Bronchial epithelial cell (primary cell): ENCODE measurements at regions not wholly inside any gene's neighbourhood (a gene's known extent, or its start where the extent isn't known, plus 50 kb on each side); places are given as distances from the start of the nearest gene placed in this dataset.

Source experiments
- DNase-seq: peaks from one replicate; pipeline ENCODE4 v3.0.0-alpha.2; 2010; ENCODE audit warnings: low read depth
- FAIRE-seq: peaks from 2 replicates; lab custom pipeline; 2011; peaks lifted over from hg19 to GRCh38; lab: Jason Lieb, UNC
- H3K27me3 ChIP-seq: 2 replicates; pipeline ENCODE4 v1.5.1; 2011; ENCODE audit warnings: low read length; ENCODE audit not compliant: control insufficient read depth, insufficient read depth
- H3K36me3 ChIP-seq: 2 replicates; pipeline ENCODE4 v1.5.1; 2011; ENCODE audit warnings: low read length; ENCODE audit not compliant: control insufficient read depth, insufficient read depth
- H3K4me3 ChIP-seq: 2 replicates; pipeline ENCODE4 v1.5.1; 2011; ENCODE audit warnings: mild to moderate bottlenecking, low read depth, low read length, control low read depth
- CTCF ChIP-seq: IDR thresholded peaks from 2 replicates; pipeline ENCODE4 v1.5.1; 2011; ENCODE audit warnings: mild to moderate bottlenecking, moderate library complexity, low read length, control low read depth, inconsistent platforms; ENCODE audit not compliant: insufficient read depth, severe bottlenecking

- DNase-seq: no peak
- TF ChIP-seq CTCF: no peak
- no peaks in the 10 kb centered on the region for H3K27me3 ChIP-seq
- no peaks in the 10 kb centered on the region for H3K36me3 ChIP-seq
- no peak overlapping the region for H3K4me3 ChIP-seq
- FAIRE-seq: no peak
Observed at GRCh38 chr5:34485768-34486030, 170.4 kb upstream of the RAI14 start.

DNA sequence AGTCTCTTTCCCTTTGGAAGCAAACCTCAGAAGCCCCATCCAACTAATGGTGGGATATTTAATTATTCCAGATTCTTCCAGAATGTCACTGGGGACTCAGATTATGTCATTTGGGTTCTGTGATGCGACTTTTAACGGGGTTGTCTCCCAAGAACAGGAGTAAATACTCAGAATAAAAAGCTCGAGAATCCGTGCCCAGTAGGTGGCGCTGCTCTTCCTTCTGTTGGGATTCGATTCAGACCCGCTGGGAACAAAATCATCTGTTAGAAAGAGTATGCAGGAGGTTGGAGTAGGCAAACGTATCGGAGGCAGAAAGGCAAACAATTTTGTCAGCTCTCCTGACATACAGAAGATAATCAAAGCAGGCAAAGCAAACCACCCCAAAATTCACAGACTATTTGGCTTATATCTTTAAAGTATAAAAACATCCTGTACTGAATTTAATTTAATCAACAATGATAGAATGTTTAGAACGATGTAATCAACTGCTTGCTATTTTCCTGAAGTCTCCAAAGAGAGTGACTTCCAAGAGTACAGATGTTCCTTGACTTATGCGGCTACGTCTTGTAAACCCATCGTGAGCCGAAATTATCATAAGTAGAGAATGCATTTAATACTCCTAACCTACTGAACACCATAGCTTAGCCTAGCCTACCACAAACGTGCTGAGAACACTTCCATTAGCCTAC lies 169.8 kb upstream of the RAI14 start:
- TF ChIP-seq CTCF: peak; percentile 72
- FAIRE-seq (no peak), DNase-seq (peak; percentile 73)
- Histone ChIP-seq H3K36me3 (no peaks in the 10 kb centered on the region), H3K4me3 (no peak overlapping the region), H3K27me3 (no peaks in the 10 kb centered on the region)

GRCh38 chr5:34486849-34487158 lies 169.3 kb upstream of the RAI14 start:
- Histone ChIP-seq H3K36me3 (no peaks in the 10 kb centered on the region), H3K4me3 (no peak overlapping the region), H3K27me3 (no peaks in the 10 kb centered on the region)
- FAIRE-seq (no peak), DNase-seq (no peak)
- no peak for TF ChIP-seq CTCF

GRCh38 chr5:34487159-34487879 lies 168.8 kb upstream of the RAI14 start:
- H3K4me3 ChIP-seq: no peak overlapping the region
- H3K36me3 ChIP-seq: no peaks in the 10 kb centered on the region
- TF ChIP-seq CTCF: no peak
- peak; percentile 99 for DNase-seq
- FAIRE-seq: no peak
- no peaks in the 10 kb centered on the region for H3K27me3 ChIP-seq

DNA sequence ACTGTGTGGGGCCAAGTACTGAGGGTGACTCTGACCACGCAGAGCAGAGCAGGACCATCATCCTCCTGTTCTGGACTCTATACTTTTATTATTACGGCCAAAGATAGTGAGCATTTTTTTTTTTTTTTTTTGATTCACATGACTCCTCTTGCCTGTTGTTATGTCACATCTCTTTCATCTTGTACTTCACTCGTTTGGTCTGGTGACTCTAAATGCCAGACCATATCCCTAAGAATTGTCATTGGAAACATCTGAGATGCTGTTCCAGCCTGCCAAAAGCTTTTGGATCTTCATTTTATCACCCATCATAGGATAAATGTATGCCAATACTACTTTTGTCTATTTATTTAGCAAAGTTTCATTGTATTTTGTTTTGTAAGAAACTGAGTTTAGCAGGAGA lies 168.2 kb upstream of the RAI14 start:
- Histone ChIP-seq H3K4me3 (no peak overlapping the region), H3K27me3 (no peaks in the 10 kb centered on the region), H3K36me3 (no peaks in the 10 kb centered on the region)
- DNase-seq: no peak
- TF ChIP-seq CTCF: no peak
- no peak for FAIRE-seq

DNA sequence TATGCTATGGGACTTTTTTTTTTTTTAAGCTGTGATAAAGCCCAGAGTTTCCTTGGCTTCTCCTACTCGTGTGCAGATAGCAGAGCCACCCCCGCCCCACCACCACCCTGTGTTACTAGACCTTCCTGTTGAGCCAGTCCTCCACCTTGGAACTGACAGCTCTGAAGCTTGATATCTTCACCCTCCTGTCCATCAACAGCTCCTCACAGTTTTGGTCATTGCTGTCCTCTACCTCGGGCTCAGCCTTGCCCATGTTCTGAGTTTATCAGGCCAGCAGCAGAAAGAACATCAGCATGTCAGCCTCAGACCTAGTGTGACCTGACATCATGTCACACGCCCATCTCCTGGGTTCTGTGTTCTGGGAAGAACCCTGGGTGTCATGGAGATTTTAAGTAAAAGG lies 167.1 kb upstream of the RAI14 start:
- no peak for FAIRE-seq
- Histone ChIP-seq H3K27me3 (no peaks in the 10 kb centered on the region), H3K4me3 (no peak overlapping the region), H3K36me3 (no peaks in the 10 kb centered on the region)
- DNase-seq: peak; percentile 54
- TF ChIP-seq CTCF: no peak
